Left kidney (tissue), 1 donor: ENCODE measurements at regions not wholly inside any gene's neighbourhood (a gene's known extent, or its start where the extent isn't known, plus 50 kb on each side); places are given as distances from the start of the nearest gene placed in this dataset.

ENCODE experiments used
- DNase-seq: peaks from one replicate; pipeline ENCODE4 v3.0.0-alpha.2; 2013

- DNase-seq, result no peak
These were observed 72.0 kb upstream of the CALCR start for GRCh38 chr7:93646538-93646937.

- no peak for DNase-seq
These were observed 61.8 kb upstream of the CALCR start for GRCh38 chr7:93636276-93636675.

- no peak for DNase-seq
These were observed 57.8 kb upstream of the CALCR start for GRCh38 chr7:93632371-93632770.

- no peak for DNase-seq
These were observed 54.8 kb upstream of the CALCR start for GRCh38 chr7:93629291-93629801.

GRCh38 chr7:93626869-93627268 lies 52.3 kb upstream of the CALCR start:
- DNase-seq, result no peak
